CD8-positive, alpha-beta memory T cell (primary cell): ENCODE measurements at regions not wholly inside any gene's neighbourhood (a gene's known extent, or its start where the extent isn't known, plus 50 kb on each side); places are given as distances from the start of the nearest gene placed in this dataset.

Source experiments
- CTCF ChIA-PET: fragments of 350-600 bp; sonication (Branson Sonifier 250); formaldehyde crosslinking; loops from one replicate; lab custom pipeline; 2021; ENCODE audit warnings: antibody characterized with exemption; lab: Charles Lee
- POLR2A ChIA-PET: fragments of 350-600 bp; sonication (Branson Sonifier 250); formaldehyde crosslinking; loops from one replicate; lab custom pipeline; 2021; ENCODE audit warnings: antibody characterized with exemption; lab: Charles Lee
- DNase-seq, 5 donors: peaks; one replicate each; pipeline versions ENCODE4 v3.0.0 to v3.0.0-alpha.2; 2020 to 2022; ENCODE audit warnings: mixed read lengths in 1 of 5
- H3K27ac ChIP-seq: one replicate; pipeline ENCODE4 v1.7.0; 2013; ENCODE audit warnings: low read depth, mild to moderate bottlenecking, low read length, moderate library complexity
- H3K27me3 ChIP-seq: 2 replicates; pipeline ENCODE4 v1.7.0; 2013; ENCODE audit warnings: low read length, mild to moderate bottlenecking; ENCODE audit not compliant: insufficient read depth, poor library complexity, severe bottlenecking
- H3K36me3 ChIP-seq: 2 replicates; pipeline ENCODE4 v1.7.0; 2013; ENCODE audit warnings: mild to moderate bottlenecking, low read length, moderate library complexity; ENCODE audit not compliant: insufficient read depth
- H3K4me1 ChIP-seq: 2 replicates; pipeline ENCODE4 v1.7.0; 2013; ENCODE audit warnings: mild to moderate bottlenecking, low read length, moderate library complexity; ENCODE audit not compliant: insufficient read depth
- H3K4me3 ChIP-seq: 2 replicates; pipeline ENCODE4 v1.7.0; 2013; ENCODE audit warnings: mild to moderate bottlenecking, low read length
- H3K9me3 ChIP-seq: 2 replicates; pipeline ENCODE4 v1.7.0; 2013; ENCODE audit warnings: mild to moderate bottlenecking, low read length
- H3K27ac Mint-ChIP-seq, 8 donors: one replicate each; pipeline ENCODE4 v1.8.0; 2020 to 2021; ENCODE audit warnings: mixed read lengths in 8 of 8, mild to moderate bottlenecking in 6 of 8, inconsistent platforms in 3 of 8, moderate library complexity in 3 of 8
- H3K27me3 Mint-ChIP-seq, 2 donors: one replicate each; pipeline ENCODE4 v1.8.0; 2020 to 2021; ENCODE audit warnings: mixed read lengths in 2 of 2, mild to moderate bottlenecking in 1 of 2, moderate library complexity in 1 of 2
- H3K36me3 Mint-ChIP-seq, 3 donors: one replicate each; pipeline ENCODE4 v1.8.0; 2020 to 2021; ENCODE audit warnings: mixed read lengths in 3 of 3, inconsistent platforms in 1 of 3, mild to moderate bottlenecking in 1 of 3
- H3K4me1 Mint-ChIP-seq, 3 donors: one replicate each; pipeline ENCODE4 v1.8.0; 2020 to 2021; ENCODE audit warnings: mixed read lengths in 3 of 3, inconsistent platforms in 1 of 3, mild to moderate bottlenecking in 1 of 3
- H3K4me3 Mint-ChIP-seq, 7 donors: one replicate each; pipeline ENCODE4 v1.8.0; 2020 to 2021; ENCODE audit warnings: mixed read lengths in 7 of 7, mild to moderate bottlenecking in 6 of 7, moderate library complexity in 4 of 7, inconsistent platforms in 2 of 7
- H3K9me3 Mint-ChIP-seq, 5 donors: one replicate each; pipeline ENCODE4 v1.8.0; 2020 to 2022; ENCODE audit warnings: mixed read lengths in 5 of 5, mild to moderate bottlenecking in 3 of 5, moderate library complexity in 2 of 5, inconsistent platforms in 1 of 5

DNA sequence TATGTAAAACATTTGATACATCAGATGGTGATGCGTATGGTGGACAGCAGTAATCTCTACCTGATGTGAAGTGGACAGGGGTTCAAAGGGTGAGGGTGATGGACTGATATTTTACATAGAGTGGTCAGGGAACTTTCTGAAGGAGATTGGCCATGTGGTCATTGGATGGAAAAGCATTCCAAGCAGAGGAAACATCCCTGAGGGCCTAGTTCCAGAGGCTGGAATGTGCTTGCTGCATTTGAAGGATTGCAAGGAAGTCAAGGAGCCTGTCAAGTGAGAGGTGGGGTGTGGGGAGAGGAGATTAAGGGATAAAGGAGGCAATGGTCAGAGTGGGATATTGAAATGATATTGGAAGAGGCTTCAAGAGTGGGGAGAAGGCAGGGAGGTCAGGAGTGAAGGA is 151.9 kb upstream of the NTM start:
- ChIA-PET CTCF (no interaction called here), POLR2A (no interaction called here)
- Mint-ChIP-seq H3K27me3 (peaks cover 0 to 4% of the 10 kb centered on the region in 2 donors), H3K4me1 (no peaks in the 10 kb centered on the region), H3K36me3 (peaks cover 0 to 2% (median 0%) of the 10 kb centered on the region in 3 donors), H3K9me3 (peaks cover 2 to 6% (median 4%) of the 10 kb centered on the region in 5 donors), H3K4me3 (no peak overlapping the region), H3K27ac (no peak overlapping the region)
- Histone ChIP-seq H3K9me3 (no peaks in the 10 kb centered on the region), H3K4me1 (no peaks in the 10 kb centered on the region), H3K27me3 (no peaks in the 10 kb centered on the region), H3K36me3 (no peaks in the 10 kb centered on the region), H3K27ac (no peak overlapping the region), H3K4me3 (no peak overlapping the region)
- no peak for DNase-seq

DNA sequence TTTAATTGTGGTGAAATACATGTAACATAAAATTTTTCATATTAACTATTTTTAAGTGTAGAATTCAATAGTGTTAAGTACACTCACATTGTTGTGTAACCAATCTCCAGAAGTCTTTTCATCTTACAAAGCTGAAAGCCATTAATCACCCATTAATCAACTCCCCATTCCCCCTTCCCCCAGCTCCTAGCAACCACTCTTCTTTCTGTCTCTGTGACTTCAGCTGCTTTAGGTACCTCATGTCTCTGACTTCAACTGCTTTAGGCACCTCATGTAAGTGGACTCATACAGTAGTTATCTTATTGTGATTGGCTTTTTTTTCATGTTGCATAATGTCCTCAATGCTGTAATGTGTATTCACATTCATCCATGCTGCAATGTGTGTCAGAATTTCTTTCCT is 150.8 kb upstream of the NTM start:
- no peaks in the 10 kb centered on the region for H3K4me1 Mint-ChIP-seq
- DNase-seq, result no peak
- H3K36me3 ChIP-seq, result no peaks in the 10 kb centered on the region
- H3K4me1 ChIP-seq, result no peaks in the 10 kb centered on the region
- H3K27me3 ChIP-seq, result no peaks in the 10 kb centered on the region
- peaks cover 2 to 8% (median 4%) of the 10 kb centered on the region in 5 donors for H3K9me3 Mint-ChIP-seq
- peaks cover 0 to 4% of the 10 kb centered on the region in 2 donors for H3K27me3 Mint-ChIP-seq
- no peak overlapping the region for H3K27ac ChIP-seq
- CTCF ChIA-PET, result no interaction called here
- peaks cover 0 to 2% (median 0%) of the 10 kb centered on the region in 3 donors for H3K36me3 Mint-ChIP-seq
- POLR2A ChIA-PET, result no interaction called here
- no peaks in the 10 kb centered on the region for H3K9me3 ChIP-seq
- H3K27ac Mint-ChIP-seq, result peak overlapping the region in 1 of 8 donors; percentile 32
- H3K4me3 Mint-ChIP-seq, result no peak overlapping the region
- no peak overlapping the region for H3K4me3 ChIP-seq

DNA sequence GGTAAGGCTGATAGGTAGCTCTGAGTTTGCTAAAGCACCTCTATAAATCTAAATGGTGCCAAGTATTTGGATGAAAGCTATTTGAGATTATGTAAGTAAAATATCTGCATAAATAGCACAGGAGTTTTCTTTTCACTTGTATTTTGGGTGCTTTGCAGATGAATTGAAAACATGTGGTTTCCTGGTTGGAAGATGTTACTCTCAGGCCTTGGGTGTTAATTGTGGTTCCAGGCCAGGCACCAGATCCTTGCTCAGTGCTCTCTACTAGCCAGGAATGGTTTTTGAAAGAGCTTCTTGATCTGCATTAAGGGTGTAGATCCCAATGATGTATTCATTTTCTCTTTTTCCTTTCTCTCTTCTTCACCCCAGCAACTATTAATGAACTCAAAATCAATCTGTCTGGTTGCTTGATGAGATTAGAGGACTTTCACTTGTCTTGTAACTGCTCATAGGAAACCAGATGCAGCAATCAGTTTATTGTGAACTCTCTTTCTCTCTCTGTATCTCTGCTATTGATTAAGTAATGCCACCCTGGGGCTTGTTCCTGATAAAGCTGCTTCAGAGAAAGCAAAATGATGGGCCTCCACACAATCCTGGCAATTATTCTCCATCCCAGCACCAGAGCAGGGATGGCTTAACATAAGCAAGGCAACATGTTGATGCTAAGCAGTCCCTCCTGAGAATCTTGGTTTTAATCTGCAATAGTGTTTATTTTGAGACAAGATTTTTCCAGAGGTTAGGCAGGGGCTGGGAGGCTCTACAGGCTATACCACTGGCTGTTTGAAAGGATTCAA is 147.0 kb upstream of the NTM start:
- peaks cover 0 to 2% (median 0%) of the 10 kb centered on the region in 3 donors for H3K36me3 Mint-ChIP-seq
- Histone ChIP-seq H3K27ac (no peak overlapping the region), H3K36me3 (no peaks in the 10 kb centered on the region), H3K4me1 (no peaks in the 10 kb centered on the region), H3K9me3 (no peaks in the 10 kb centered on the region), H3K4me3 (no peak overlapping the region), H3K27me3 (no peaks in the 10 kb centered on the region)
- no peaks in the 10 kb centered on the region for H3K4me1 Mint-ChIP-seq
- no peak overlapping the region for H3K27ac Mint-ChIP-seq
- DNase-seq, result no peak
- H3K27me3 Mint-ChIP-seq, result peaks cover 0 to 2% of the 10 kb centered on the region in 2 donors
- POLR2A ChIA-PET, result no interaction called here
- peaks cover 2 to 21% (median 5%) of the 10 kb centered on the region in 5 donors for H3K9me3 Mint-ChIP-seq
- CTCF ChIA-PET, result no interaction called here
- H3K4me3 Mint-ChIP-seq, result peak overlapping the region in 1 of 7 donors; percentile 23

DNA sequence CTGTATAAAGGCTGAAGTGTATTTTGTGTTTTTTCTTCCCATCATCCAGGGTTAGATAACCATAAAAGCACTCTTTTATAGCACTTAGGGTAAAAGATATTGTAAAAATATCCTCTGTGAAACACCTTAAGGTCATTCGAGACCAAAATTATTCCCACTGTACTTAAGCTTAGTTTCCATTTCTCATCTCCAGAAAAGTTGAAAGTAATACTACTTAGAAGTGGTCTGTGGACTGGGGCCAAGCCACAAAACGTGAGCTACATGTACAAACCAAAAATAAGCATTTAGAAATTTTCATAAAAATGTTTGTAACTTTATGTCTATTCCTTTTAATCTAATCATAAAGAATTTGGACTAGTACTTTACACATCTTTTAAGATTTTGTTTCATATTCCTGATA is 142.0 kb upstream of the NTM start:
- Mint-ChIP-seq H3K36me3 (no peaks in the 10 kb centered on the region), H3K9me3 (peaks cover 0 to 17% (median 0%) of the 10 kb centered on the region in 5 donors), H3K27me3 (no peaks in the 10 kb centered on the region), H3K4me3 (no peak overlapping the region), H3K27ac (no peak overlapping the region), H3K4me1 (no peaks in the 10 kb centered on the region)
- Histone ChIP-seq H3K36me3 (no peaks in the 10 kb centered on the region), H3K4me1 (no peaks in the 10 kb centered on the region), H3K4me3 (no peak overlapping the region), H3K9me3 (no peaks in the 10 kb centered on the region), H3K27me3 (no peaks in the 10 kb centered on the region), H3K27ac (no peak overlapping the region)
- DNase-seq, result no peak
- ChIA-PET POLR2A (no interaction called here), CTCF (no interaction called here)

DNA sequence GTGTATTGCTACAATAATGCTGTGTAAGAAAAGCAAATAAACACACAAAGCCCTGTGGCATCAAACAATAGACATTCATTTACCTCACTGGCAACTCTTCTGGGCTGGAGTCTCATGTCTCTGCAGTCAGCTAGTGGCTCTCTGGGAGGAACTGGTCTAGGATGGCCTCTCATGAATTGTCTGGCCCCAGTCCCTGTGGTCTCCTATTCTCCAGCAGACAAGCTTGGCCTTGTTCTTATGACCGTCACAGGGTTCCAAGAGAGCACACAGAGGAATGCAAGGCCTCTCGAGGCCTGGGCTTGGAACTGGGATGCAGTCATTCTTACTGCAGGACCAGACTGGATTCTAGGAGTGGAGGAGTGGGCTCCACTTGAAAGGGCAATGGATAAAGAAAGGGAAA is 141.2 kb upstream of the NTM start:
- H3K27ac Mint-ChIP-seq, result no peak overlapping the region
- no peaks in the 10 kb centered on the region for H3K9me3 ChIP-seq
- no peak for DNase-seq
- H3K9me3 Mint-ChIP-seq, result peaks cover 0 to 17% (median 0%) of the 10 kb centered on the region in 5 donors
- POLR2A ChIA-PET, result no interaction called here
- no peaks in the 10 kb centered on the region for H3K36me3 Mint-ChIP-seq
- no peaks in the 10 kb centered on the region for H3K4me1 Mint-ChIP-seq
- H3K27me3 ChIP-seq, result no peaks in the 10 kb centered on the region
- no peak overlapping the region for H3K4me3 Mint-ChIP-seq
- no peak overlapping the region for H3K4me3 ChIP-seq
- H3K36me3 ChIP-seq, result no peaks in the 10 kb centered on the region
- H3K27me3 Mint-ChIP-seq, result no peaks in the 10 kb centered on the region
- H3K27ac ChIP-seq, result no peak overlapping the region
- CTCF ChIA-PET, result no interaction called here
- H3K4me1 ChIP-seq, result no peaks in the 10 kb centered on the region

DNA sequence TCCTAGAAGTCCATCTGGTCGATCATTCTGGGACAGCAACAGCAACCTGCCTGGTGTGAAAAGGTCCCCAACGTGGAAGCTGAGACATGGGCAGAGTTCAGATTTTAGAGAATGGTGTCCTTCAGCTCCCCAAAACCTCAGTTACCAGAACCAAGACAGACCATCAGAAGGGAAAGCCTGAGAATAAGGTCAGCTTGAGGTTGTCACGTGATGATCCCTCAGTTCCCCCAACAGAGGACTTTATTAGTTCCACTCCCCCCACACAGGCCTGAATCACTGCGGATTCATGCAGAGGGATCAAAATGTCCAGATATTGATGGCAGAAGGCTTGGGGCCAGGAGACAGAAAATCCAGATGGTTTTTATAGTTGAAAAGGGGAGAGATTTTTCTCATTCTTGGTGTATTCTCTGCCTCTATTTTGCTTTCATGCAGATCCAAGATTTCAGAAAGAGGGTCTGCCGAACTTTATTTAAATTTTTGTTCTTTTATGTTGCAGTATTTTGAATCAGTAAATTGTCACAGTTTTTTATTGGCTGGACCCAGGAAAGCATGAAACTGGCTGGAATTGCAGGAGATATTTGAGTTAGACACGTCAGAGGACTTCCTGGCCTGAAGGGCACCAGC is 139.0 kb upstream of the NTM start:
- Histone ChIP-seq H3K9me3 (no peaks in the 10 kb centered on the region), H3K36me3 (no peaks in the 10 kb centered on the region), H3K4me3 (no peak overlapping the region), H3K4me1 (no peaks in the 10 kb centered on the region), H3K27me3 (no peaks in the 10 kb centered on the region), H3K27ac (no peak overlapping the region)
- ChIA-PET POLR2A (no interaction called here), CTCF (no interaction called here)
- no peak overlapping the region for H3K4me3 Mint-ChIP-seq
- peaks cover 0 to 4% (median 1%) of the 10 kb centered on the region in 5 donors for H3K9me3 Mint-ChIP-seq
- no peak overlapping the region for H3K27ac Mint-ChIP-seq
- H3K27me3 Mint-ChIP-seq, result no peaks in the 10 kb centered on the region
- DNase-seq, result no peak
- no peaks in the 10 kb centered on the region for H3K4me1 Mint-ChIP-seq
- no peaks in the 10 kb centered on the region for H3K36me3 Mint-ChIP-seq

DNA sequence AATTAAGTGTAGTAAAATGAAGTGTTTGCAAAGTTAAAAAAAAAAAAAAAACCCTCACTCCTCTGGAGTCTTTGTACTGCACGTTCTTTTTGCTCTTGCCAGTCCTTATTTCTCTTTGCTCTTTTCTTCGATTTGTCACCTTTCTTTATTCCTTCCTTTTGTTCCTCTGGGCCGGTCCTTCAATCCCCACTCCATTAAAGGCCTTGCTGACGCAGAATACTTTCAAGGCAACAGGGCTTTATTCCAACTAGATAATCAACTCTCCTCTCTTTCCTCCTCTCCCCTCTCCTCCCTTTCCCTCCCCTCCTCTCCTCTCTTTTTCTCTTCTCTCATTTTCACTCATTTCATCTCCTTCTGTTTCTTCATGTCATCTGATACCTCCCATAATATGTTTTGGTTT is 138.2 kb upstream of the NTM start:
- Mint-ChIP-seq H3K9me3 (peaks cover 0 to 4% (median 0%) of the 10 kb centered on the region in 5 donors), H3K4me3 (no peak overlapping the region), H3K4me1 (no peaks in the 10 kb centered on the region), H3K27me3 (no peaks in the 10 kb centered on the region), H3K27ac (no peak overlapping the region), H3K36me3 (no peaks in the 10 kb centered on the region)
- Histone ChIP-seq H3K4me1 (no peaks in the 10 kb centered on the region), H3K9me3 (no peaks in the 10 kb centered on the region), H3K27me3 (no peaks in the 10 kb centered on the region), H3K4me3 (no peak overlapping the region), H3K36me3 (no peaks in the 10 kb centered on the region), H3K27ac (no peak overlapping the region)
- ChIA-PET CTCF (no interaction called here), POLR2A (no interaction called here)
- no peak for DNase-seq

DNA sequence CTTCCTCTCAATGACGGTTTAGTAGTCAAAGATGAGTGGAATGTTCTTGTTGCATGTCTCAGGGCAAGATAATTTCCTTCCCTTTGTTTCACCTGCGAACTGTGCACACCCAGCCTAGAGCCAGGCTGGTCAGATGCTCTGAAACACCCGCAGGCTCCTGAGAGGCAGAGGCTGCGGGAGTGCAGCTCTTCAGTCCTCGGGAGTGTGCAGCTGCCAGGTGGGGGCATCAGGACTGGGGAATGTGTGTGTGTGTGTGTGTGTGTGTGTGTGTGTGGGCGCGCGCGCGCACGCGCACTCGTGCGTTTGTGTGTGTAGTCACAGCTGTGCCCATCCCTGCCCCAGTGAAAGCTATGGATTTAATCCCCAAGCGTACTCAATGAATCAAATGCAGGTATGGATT is 136.2 kb upstream of the NTM start:
- H3K4me1 Mint-ChIP-seq, result no peaks in the 10 kb centered on the region
- H3K4me1 ChIP-seq, result no peaks in the 10 kb centered on the region
- no peaks in the 10 kb centered on the region for H3K27me3 ChIP-seq
- ChIA-PET POLR2A (no interaction called here), CTCF (no interaction called here)
- peaks cover 0 to 4% (median 2%) of the 10 kb centered on the region in 5 donors for H3K9me3 Mint-ChIP-seq
- H3K27ac Mint-ChIP-seq, result no peak overlapping the region
- H3K36me3 ChIP-seq, result no peaks in the 10 kb centered on the region
- no peak overlapping the region for H3K4me3 ChIP-seq
- H3K36me3 Mint-ChIP-seq, result no peaks in the 10 kb centered on the region
- no peak for DNase-seq
- H3K27ac ChIP-seq, result no peak overlapping the region
- H3K9me3 ChIP-seq, result no peaks in the 10 kb centered on the region
- no peak overlapping the region for H3K4me3 Mint-ChIP-seq
- no peaks in the 10 kb centered on the region for H3K27me3 Mint-ChIP-seq
